GM19025 (cell line): ENCODE measurements at regions not wholly inside any gene's neighbourhood (a gene's known extent, or its start where the extent isn't known, plus 50 kb on each side); places are given as distances from the start of the nearest gene placed in this dataset.

ENCODE experiments used
- ATAC-seq: cut with Tn5 transposase; IDR thresholded peaks from one replicate; pipeline ENCODE4 v1.9.1; 2021; ENCODE audit warnings: mild to moderate bottlenecking, low read depth, moderate library complexity; ENCODE audit not compliant: unreplicated experiment

DNA sequence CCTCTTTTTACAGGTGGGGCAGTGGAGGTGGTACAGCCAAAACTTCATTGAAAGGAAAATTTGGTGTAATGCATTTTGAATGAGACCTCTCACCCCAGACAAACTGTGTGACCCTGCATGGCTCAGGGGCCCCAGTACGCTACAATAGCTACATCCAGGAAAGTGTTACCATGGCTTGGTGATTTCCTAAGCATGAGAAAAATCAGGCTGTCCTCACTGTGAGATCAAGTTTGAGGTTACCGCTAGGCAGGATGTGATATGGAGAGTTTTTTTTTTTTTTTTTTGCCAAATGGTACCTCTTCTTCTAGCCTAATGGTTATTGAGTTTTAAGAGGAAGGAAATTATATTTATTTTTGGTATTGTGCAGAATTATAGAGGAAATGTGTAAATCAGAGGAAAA is 305.3 kb downstream of the CD83 start:
- ATAC-seq: no peak

DNA sequence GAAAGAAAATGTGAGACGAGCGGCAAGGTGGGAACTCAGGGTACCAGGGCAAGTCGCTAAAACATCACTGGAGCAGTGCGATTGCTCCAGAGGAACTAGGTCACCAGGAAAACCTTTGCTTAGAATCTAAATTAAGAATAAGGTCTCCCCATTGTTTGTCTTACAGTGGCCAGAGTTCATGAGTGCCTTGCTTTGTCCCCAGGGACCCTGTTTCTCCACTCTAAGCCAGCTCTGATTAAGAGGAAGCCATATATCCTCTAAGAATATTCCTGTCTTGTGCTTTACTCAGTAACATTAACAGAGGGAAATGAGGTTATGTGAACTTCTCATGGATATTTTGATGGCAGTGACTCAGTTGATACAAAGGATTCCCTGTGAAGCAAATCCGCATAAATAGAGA is 305.8 kb downstream of the CD83 start:
- no peak for ATAC-seq

DNA sequence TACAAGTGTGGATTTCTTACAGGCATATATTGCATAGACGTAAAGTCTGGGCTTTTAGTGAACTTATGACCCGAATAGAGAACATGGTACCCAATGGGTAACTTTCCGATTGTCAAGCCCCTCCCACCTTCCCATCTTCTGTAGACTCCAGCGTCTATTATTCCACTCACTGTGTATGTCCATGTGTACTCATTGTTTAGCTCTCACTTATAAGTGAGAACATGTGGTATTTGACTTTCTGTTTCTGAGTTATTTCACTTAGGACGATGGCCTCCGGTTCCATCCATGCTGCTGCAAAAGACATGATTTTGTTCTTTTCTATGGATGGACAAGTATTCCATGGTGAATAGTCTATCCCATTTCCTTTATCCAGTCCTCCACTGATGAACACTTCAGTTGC is 306.4 kb downstream of the CD83 start:
- ATAC-seq: no peak

DNA sequence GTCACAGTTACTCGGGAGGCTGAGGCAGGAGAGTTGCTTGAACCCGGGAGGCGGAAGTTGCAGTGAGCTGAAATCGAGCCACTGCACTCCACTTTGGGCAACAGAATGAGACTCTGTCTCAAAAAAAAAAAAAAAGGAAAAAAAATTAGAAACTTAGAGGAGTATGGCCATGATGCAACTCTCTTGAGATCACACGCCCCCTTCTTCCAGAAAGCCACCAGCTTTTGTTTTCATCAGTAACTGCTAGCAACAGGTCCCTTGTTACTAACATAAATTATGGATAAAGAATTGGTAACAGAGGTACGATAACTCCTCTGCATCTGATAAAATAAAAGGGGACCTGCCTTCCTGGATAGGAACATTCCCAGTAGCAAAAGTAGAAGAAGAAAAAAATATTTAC is 308.2 kb downstream of the CD83 start:
- ATAC-seq: no peak

DNA sequence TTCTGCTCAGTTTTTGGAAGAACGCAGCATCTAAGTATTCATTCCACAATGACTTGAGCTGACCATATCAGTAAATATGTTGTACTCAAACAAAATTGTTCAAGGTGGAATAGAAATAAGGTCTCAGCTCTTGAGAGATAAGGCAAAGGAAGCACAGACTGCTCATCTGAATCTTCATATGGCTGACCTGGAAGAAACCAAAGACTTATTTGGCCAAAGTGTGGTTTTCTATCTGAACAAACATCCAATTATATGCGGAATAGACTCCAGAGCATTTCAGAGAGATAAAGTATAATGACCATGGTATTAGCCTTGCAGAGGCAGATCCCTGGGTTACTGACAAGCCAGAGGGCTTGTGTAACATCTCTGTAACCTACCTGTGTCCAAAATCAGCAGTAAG is 308.7 kb downstream of the CD83 start:
- ATAC-seq: no peak

DNA sequence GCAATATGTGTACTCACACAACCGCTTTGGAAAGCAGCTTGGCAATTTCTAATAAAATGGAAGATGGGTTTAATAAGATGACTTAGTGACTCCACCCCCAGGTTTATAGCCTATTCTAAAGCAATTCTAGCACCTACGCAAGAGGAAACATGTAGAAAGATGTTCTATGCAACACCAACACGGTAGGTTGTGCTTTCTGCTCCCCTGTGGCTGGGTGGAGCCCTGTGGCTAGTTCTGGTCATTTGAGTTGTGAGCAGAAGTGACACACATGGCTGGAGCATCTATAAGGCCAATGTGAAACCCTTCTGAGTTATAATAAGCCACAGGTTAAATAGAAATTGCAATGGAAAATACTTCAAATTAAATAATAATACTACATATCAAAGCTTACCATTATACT is 310.7 kb downstream of the CD83 start:
- no peak for ATAC-seq

DNA sequence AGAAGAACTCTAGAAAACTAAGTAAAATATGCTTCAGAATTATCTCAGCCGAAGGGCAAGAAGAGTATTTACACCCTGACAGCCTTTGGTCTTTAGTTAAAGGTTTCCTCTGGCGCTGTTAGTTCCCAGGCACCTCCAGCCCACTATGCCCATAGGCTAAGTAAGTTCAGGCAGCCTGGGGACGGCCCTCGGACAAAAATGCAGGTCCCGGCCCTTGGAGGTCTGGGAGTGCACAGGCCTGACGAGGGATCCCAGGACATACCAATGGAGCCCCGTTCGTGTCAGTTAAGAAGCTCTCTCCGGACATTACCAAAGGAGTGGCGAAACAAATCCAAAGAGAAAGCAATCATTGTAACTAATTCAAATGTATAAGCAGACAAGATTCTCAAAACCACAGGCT is 311.8 kb downstream of the CD83 start:
- ATAC-seq: no peak

DNA sequence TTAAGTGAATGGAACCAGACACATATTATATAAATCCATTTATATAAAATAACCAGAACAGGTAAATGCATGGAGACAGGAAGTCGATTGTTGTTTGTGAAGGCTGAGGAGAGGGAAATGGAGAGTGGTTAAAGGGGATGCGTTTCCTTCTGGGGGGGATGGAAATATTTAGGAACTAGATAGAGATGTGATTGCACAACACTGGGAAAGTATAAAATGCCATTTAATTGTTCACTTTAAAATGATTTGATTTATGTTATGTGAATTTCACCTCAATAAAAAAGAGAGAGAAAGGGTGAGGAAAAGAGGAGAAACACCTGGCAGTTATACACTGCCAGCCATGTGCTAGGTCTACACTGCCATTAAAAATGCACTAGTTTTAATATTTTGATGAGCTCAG is 312.6 kb downstream of the CD83 start:
- no peak for ATAC-seq

DNA sequence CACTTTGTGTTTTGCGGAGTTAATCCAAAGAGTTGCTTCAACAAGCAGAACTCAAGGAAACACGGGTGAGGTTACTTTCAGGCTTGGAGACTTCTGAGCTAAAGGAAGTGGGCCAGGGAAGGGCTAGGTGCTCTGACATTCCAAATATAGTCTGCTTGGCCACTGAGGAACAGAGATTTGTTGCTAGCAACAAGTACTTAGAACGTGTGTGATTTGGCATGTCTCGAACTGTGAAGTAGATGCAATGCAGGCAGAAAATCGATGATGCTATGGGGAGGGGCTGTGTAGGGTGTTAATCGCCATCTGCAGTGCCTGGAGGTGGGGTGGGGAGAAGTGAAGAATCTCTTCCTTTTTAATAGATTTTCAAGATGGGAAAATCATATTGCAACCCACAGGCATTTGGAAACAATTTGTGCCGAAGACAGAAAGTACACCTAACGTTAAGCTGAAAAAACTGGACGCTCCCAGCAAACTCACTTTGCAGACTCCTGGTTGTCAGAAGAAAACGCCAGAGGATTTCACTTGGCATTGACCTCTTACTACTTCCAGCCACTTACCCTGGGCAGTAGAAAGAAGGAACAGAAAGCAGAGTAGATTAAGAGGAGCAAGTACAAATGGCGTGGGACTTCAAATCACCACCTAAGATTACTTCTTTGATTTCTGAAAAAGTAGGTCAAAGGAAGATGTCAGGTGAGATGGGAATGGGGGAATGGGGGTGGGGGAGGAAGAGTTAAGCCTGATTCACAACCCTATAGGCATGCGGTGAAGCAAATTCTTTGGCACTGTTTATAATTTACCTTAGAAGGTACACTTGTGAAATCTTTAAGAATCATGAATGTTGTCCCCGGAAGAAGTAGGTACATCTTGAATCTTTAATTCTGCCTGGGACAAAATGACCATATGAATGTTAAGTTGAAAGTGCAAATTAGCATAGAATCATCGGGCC is 314.1 kb downstream of the CD83 start:
- no peak for ATAC-seq

DNA sequence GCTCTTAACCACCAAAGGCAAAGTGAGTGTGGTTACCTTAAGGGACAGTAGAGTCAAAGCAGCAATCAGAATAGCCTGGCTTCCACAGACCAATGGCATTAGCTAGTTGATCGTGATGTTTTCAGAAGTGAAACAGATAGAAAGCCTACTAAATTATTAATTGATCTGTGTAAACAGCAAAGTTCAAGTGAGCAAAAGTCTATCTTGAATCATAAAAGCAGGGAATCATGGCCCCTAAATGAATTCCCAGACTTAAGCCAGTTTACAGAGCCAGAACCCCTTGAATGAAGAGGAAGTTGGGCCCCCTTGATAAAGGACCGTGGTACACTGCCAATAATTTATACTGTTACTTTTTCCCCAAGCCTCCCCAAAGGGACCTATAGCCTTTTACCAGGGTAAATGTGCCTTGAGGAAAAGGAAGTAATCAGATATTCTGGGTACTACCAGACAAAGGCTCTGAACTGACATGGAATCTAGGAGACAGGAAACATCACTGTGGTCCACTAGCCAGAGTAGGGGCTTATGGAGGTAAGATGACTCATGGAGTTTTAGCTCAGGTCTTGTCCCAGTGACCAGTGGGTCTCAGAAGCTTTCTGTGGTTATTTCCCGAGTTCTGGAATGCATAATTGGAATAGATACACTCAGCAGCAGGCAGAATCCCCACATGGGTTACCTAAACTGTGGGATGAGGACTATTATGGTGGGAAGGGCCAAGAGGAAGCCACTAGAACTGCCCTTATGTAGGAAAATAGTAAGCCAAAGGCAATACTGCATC is 317.5 kb downstream of the CD83 start:
- ATAC-seq: no peak

DNA sequence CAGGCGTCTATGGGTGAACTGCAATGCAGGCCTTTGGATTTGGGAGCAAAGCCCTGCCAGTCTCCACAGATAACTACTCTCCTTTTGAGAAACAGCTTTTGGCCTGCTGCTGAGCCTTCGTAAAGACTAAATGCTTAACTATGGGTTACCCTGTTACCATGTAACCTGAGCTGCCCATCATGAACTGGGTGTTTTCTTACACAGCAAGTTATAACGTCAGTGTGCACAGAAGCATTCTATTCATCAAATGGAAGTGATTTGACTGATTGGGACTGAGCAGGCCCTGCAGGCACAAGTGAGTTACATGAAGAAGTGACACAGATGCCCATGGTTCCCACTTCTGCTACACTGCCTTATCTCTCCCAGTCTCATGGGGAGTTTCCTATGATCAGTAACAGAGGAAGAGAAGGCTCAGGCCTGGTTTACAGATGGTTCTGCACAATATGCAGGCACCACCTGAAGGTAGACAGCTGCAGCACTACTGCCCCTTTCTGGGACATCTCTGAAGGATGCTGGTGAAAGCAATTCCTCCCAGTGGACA is 319.1 kb downstream of the CD83 start:
- no peak for ATAC-seq

DNA sequence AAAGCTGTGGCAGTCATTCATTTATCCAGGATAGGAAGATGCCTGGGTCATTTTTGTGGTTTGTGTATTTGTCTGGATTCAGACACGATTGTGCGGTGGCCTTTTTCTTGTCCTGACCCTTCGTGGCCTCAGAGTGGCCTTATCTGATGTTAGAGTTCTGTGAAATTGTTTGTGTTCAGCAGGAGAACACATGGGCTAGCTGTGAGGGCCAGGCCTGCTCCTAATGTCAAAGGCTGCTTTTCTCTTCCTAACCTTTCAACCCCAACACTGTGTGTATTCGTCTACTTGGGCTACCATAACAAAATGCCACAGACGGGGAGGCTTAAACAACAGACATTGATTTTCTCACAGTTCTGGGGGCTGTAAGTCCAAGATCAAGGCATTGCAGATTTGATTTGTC is 321.8 kb downstream of the CD83 start:
- ATAC-seq: no peak

DNA sequence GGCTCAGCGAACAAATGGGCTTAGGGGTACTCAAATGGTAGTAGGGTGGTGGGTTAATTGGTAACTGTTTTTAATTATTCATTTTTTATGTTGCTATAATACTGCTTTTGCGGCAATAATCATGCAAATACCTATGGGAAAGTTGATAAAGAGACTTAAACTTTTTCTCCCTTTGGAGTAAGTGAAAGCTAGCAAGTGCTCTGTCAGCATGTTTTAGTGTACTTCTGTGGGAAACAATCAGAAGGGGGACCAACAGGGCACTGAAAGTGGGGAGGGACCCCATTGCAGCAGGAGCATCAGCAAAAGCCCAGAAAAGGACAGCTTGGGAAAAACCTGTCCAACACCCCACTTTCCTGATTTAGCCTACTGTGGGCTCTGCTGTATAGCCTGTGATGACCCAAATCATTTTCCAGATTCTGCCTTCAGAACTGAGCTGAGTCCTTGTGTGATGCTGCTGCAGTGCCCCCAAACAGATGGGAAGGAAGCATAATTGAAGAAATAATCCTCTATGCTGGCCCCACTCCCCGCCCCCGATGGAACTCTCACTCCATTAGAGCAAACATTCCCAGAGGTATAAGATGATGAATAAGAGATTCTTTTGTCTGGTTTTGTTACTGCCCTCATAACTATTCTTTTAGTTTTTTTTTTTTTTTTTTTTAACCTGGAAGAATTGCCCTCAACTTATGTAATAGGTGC is 322.8 kb downstream of the CD83 start:
- no peak for ATAC-seq

DNA sequence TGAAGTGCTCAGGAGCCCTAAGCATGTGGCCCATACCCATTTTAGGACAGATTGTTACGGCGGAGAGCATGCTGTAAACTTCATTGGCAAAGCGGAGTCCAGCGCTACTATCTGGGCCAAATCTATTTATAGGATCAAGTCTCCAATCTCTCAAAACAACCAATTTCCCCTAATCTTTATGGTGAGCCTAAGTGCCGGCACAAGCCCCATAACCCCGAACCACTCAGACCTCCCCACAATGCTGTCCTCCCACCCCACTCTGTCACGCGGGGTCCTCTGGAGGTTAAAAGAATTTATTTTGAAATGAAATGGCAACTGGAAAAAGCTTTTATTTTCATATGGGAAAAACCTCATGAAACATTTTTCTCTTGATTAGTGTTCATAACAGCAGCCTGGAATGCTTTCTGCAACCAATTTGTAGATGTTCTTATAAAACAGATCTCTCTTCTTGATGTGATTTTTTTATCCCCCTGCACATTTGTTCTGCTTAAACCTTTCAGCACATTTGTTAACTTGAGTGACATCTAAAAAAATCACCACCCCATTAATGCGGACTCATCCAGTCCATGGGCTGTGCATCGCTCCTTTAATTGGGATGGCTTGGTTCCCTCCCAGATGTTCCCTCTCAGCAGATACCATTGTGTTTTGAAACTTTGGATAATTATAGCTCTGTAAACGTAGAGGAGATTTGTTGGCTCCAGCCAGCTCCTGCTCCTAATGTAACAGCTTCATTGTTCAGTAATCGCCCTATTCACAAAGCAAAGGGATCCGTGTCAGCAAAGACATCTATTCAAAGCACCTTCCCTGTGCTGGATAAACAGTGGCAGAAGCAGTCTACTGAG is 323.6 kb downstream of the CD83 start:
- no peak for ATAC-seq

DNA sequence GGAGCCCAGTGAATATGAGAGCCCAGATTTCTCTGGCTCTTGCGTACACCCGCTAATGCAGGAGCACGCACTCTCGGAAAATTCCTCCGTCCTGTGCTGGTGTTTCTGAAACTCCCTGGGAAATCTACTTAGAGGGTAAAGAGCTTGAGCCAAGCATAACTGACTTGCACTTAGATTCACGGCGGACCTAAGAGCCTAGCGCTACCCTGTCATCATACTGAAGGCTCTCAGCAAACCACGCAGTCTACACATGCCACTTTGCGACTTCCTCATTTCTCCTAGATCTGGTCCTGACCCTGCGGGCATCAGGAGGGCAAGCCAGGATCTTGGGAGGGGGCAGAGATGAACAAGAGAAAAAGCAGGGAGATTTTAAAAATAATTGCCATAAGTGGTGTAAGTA is 324.7 kb downstream of the CD83 start:
- ATAC-seq: no peak

DNA sequence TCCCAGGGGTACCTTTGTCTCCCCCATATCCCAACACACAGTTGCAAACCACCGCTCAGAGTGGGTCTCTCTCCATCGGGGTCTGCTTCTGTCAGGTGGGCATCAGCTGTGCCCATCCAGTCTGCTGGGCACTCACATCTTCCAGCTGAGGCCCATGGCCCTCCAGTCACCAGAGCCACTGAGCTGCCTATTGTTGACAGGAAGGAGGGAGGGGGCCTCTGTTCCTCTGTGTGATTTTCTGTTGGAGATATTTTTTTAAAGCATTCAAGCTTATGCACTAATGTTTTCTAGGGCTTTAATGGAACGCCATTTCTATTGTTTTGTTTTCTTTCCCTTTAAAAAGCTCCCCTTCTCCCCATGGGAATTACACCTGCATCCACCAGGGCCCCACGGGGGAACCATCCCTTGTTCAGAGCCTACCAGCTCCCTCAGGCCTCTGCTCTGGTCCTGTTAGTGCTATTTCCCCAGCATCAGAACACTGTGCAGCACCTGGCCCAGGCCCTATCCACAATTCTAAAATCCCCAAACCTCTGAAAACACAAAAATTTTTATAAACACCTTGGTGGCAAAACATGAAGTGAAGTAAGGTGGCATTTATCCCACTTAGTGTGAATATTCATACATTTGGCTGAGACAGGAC is 326.2 kb downstream of the CD83 start:
- ATAC-seq: no peak

DNA sequence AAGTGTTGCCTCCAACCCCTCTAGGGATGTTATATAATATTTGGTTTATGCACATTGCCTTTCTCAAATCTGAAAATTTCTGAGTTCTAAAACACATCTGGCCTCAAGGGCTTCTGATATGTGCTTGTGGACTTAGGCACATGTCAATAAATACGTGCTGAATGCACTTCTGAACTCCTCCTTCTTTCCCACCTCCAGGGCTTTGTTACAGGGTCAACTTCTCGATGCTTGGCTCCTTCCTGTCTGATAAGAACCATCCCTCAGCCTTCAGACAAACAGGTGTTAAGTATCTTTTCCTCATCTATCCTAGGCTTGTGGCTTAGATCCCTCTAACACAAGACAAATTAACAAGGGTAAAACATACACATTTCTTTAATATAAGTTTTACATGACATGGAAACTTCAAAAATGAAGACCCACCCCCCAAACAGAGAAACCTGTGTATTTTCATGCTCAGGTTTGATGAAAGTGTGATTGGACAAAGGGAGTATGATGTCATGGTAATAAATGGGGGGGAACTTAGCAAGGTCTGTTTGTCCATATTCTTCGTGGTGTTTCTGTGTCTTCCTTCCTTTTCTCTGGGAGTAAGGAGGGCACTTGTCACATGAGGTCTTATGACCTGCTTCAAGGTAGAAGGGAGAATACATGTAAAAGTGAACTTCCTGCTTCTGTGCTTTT is 326.9 kb downstream of the CD83 start:
- no peak for ATAC-seq

DNA sequence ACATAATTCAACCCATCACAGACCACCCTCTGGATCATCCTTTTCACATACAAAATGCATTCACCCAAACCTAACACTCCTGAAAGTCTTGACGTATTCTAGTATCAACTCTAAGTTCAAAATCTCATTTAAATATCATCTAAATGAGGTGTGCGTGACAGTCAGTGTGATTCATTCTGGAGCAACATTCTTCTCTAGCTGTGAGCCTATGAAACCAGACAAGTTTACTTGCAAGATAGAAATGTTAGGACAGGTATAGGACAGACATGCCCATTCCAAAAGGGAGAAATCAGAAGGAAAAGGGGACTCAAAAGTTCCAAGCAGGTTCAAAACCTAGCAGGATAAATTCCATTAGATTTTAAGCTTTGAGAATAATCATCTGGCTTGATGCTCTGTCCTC is 329.7 kb downstream of the CD83 start:
- no peak for ATAC-seq

DNA sequence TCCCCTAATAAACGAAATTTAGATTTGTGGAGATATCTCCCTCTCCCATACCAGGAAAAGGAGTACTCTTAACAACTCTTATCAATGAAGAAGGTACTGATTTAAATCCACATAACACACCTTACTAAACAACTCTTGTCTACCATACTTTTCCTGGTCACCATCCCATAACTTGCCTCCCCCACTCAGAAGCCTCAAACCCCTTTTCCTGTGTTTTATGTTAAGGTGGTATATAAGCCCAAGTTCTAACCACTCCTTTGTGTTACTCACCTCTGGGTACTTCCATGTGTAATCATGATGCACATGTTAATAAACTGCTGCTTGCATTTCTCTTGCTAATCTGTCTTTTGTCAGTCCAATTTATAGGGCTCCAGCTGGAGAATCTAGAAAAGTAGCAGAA is 330.7 kb downstream of the CD83 start:
- no peak for ATAC-seq
